ENCODE measurements at regions not wholly inside any gene's neighbourhood (a gene's known extent, or its start where the extent isn't known, plus 50 kb on each side); places are given as distances from the start of the nearest gene placed in this dataset.

DNA sequence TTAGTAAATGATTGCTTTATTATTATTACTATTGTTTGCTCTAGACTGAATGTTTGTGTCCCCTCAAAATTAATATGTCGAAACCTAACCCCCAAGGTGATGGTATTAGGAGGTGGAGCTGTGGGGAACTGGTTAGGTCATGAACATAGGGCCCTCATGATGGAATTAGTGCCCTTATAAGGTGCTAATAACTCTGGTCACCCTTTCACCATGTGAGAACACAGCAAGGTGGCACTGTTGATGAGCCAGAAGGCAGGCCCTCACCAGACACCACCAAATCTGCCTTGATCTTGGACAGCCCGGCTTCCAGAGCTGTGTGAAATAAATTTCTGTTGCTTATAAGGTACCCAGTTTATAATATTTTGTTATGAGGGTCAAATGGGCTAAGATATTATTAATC is 95.8 kb downstream of the BDNF start:
- DNase-seq = no peak

- peak in 1 of 56 donors; percentile 5 for DNase-seq
Observed at GRCh38 chr11:27603376-27603990, 96.8 kb downstream of the BDNF start.

GRCh38 chr11:27600656-27601055 is 94.1 kb upstream of the LIN7C start:
- no peak for DNase-seq

DNA sequence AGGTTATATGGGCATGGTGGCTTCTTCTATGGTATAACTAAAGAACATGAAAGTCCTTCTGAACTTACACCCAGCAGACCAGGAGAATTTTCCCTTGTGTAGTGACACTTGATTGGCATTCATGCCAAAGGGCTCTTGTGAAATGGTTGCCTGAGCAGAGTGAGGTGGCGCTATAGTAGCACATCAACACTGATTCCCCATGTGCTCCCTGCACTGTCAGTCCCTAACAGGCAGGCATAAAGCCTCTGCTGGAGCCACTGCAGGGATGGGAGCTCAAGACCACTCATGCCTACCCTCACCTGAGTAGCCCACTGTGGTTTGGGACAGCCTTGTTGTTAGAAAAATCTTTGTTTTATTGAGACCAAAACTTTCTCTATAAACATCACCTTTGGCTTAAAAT is 92.6 kb upstream of the LIN7C start:
- DNase-seq = no peak

DNA sequence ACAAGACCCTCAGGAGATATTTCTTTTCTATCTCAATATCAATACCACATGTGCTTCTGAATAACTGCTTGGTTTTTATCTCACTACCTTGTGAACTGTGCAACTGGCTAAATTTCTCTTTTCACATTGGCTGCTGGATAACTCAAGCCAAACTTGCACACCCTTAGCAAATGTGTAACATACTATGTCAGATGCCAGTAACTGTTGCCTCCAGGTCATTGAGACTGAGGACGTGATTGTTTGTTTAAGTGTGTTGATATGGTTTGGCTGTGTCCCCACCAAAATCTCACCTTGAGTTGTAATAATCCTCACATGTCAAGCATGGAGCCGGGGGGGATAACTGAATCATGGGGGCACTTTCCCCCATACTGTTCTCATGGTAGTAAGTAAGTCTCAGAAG is 90.2 kb upstream of the LIN7C start:
- no peak for DNase-seq

DNA sequence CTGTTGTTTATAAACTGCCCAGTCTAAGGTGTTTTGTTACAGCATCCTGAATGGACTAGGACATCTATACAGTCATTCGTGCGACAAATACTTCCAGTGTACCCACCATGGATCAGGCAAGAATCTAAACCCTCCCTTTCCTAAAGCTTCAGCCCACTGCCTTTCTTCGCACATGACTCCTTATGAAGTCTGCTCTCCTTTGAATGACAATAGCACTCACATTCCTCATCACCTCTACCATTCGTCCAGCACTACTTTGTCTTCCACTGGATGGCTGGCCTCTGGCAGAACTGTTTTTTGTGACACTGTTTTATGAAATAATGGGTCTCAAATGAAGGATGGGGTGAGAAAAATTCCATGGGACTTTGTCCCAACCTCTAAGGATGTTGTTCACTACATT is 89.8 kb upstream of the LIN7C start:
- DNase-seq = no peak

DNA sequence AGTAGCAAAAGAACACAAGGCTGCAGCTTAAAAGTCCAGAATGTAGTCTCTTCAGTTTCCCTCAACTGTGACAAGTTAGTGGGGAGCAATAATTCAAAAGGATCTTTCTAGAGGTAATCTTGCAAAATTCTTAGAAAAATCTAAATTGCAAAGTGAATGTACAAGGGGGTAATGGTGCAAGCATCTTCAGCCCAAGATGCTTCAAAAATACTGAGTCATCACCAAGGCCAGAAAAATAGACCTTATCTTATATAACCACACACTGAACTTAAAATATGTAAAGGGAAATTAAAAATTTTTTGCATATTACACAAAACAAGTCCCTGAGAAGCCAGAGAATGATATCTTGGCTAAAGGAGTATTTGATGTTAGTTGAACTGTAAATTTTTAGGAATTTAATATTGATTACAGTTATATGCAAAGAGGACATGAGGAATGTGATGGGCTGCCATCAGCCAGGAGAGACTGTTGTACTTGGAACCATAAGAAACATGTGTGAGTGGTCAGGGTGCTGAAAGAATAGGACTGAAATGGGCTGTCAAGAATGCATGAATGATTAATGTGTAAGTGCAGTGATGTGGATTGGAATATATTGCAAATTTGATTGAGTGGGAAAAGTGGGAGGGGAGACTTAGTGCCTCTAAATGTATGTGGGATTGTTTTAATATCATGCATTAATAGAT is 85.7 kb upstream of the LIN7C start:
- DNase-seq = no peak

GRCh38 chr11:27582621-27583020 is 76.1 kb upstream of the LIN7C start:
- no peak for DNase-seq

GRCh38 chr11:27574342-27574741 is 67.8 kb upstream of the LIN7C start:
- no peak for DNase-seq

GRCh38 chr11:27573024-27573423 is 66.5 kb upstream of the LIN7C start:
- DNase-seq = no peak

- no peak for DNase-seq
Observed at GRCh38 chr11:27571154-27571810, 64.7 kb upstream of the LIN7C start.

GRCh38 chr11:27570542-27570941 is 64.0 kb upstream of the LIN7C start:
- no peak for DNase-seq

DNA sequence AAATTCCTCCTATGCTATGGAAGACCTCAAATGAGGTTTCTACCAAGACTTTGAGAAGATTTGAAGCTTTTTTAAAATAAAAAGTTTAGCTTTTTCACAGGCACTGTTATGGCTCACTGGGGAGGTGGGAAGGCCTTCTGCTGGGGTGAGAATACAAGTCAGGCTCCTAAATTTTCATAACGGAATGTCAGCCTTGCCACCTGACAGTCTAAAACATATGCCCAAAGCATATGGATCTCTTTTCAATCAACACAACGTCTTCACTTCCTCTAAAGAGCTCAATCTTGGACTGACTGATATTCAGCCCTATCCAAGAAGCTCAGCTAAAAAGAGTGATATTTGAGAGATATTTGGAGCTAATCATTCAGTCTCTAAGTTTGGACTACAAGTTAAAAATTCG is 57.1 kb upstream of the LIN7C start:
- no peak for DNase-seq

DNA sequence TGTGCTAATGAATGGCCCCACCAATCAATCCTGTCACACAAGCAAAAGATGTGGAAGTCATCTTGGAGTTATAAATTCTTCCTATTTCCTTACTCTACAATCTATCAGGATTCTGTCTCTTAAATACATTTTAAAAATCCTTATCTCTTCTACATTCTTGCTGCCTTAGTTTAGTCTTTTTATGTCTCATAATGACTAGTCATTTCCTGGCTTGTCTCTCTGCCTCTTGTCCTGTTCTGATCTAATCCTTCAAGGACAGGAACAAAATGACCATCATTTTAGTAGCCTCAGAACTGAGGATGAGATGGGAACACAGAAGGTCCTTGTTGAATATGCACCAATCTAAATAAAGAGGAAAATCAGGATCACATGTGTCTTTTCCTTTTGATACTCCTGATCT is 56.6 kb upstream of the LIN7C start:
- no peak for DNase-seq

DNA sequence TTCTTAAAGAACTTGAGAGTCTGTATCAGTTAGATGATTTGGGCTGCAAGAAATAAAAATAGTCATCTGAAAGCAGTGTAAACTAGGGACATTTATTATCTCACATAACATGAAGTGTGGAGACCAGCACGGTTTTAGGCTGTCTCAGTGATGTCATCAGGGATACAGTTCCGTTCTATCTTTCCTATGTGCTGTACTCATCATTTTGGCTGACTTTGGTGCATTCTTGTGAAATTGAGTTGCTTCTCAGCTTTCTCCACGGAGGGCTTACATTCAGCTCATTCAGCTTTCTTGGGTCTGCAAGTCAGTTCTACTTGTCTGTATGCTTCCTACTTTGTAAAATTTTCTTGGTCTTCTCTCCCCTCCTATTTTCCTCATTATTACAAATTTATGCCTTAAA is 51.8 kb upstream of the LIN7C start:
- no peak for DNase-seq

DNA sequence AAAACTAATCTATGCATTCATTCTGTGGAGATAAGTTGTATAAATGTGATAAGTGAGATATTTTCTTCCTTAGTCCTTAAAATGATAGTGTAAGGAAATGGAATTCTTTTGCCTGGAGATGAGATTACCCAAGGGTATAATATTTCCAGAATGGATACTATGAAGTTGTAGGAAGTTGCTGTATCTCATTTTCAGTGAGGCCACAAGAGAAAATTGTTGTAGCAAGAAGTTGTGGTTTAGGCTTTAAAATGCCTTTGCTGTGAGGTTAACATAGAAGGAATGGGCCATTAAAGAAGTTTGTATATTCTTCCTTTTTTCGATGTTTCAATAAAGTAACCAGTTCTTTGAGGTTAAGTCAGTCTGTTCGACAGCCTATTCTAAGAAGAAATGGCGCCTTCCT is 50.7 kb upstream of the LIN7C start:
- no peak for DNase-seq

Measured in amygdala (tissue), 56 donors.